Fibroblast of villous mesenchyme (primary cell): ENCODE measurements at regions not wholly inside any gene's neighbourhood (a gene's known extent, or its start where the extent isn't known, plus 50 kb on each side); places are given as distances from the start of the nearest gene placed in this dataset.

Experiments used
- DNase-seq: peaks from one replicate; pipeline ENCODE4 v3.0.0-alpha.2; 2010; ENCODE audit warnings: low read depth
- H3K4me3 ChIP-seq: 2 replicates; pipeline ENCODE4 v1.5.1; 2011; ENCODE audit warnings: low read depth, mild to moderate bottlenecking, low read length
- TF ChIP-seq, protein P1 (sequence below): IDR thresholded peaks from 2 replicates; pipeline ENCODE4 v1.5.1; 2012; ENCODE audit warnings: low read depth, mild to moderate bottlenecking, low read length; ENCODE audit not compliant: insufficient read depth

GRCh38 chr12:123065676-123066383, 85.1 kb downstream of the PITPNM2 start:
- TF ChIP-seq, protein P1, sequence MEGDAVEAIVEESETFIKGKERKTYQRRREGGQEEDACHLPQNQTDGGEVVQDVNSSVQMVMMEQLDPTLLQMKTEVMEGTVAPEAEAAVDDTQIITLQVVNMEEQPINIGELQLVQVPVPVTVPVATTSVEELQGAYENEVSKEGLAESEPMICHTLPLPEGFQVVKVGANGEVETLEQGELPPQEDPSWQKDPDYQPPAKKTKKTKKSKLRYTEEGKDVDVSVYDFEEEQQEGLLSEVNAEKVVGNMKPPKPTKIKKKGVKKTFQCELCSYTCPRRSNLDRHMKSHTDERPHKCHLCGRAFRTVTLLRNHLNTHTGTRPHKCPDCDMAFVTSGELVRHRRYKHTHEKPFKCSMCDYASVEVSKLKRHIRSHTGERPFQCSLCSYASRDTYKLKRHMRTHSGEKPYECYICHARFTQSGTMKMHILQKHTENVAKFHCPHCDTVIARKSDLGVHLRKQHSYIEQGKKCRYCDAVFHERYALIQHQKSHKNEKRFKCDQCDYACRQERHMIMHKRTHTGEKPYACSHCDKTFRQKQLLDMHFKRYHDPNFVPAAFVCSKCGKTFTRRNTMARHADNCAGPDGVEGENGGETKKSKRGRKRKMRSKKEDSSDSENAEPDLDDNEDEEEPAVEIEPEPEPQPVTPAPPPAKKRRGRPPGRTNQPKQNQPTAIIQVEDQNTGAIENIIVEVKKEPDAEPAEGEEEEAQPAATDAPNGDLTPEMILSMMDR = no peak
- DNase-seq = no peak
- H3K4me3 ChIP-seq = no peak overlapping the region

DNA sequence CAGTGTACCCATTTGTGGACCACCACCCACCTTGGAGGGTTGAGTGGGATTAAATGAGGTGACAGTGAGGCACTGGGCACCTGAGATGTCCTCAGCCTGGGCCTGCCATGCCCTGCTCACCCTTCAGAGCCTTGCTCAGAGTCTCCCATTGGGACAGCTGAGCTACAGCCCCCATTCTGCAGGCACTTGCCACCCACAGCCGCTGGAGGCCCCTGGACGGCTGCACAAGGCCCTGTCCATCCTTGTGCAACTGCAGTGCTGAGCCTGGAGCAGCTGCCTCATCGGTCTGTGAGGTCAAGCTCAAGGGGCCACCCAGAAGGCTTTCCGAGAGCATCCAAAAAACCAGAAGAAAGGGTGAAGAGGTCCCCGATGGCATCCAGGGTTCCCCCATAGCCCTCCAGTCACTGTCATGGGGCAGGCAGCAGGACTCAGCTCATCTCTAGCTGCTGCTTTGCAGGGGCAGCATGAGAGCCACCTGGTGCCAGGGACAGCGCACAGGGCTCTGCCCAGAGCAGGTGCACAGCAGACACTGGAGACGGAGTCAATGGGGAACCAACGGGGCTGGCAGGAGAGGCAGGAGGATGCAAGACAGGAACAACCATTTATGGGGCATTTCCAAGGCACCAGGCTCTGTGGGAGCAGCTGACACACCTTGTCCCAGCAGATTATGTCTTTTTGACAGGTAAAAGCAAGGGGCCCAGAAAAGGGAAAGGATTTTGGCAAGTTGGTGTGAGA, 84.6 kb downstream of the ARL6IP4 start:
- DNase-seq = peak; percentile 33
- H3K4me3 ChIP-seq = no peak overlapping the region
- TF ChIP-seq, protein P1 = peak; percentile 22

DNA sequence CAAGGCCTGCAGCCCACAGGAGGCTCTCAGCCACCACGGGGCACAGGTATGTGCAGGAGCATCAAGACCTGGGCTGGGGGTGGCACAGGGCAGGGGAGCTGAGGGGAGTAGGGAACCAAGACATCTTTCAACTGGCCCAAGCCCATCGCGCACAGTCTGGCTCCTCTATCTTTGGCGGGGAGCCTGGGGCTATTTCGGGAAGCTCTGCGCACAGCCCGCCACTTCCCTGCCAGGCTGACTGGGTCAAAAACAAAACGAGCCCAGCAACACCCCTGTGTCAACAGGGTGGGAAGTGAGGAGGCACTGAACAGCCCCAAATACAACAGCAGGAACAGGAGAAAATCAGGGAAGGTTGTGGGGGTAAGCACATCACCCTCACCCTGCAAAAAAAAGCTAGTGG, 83.9 kb downstream of the ARL6IP4 start:
- H3K4me3 ChIP-seq = no peak overlapping the region
- TF ChIP-seq, protein P1 = no peak
- no peak for DNase-seq

GRCh38 chr12:123063535-123063934, 83.1 kb downstream of the ARL6IP4 start:
- DNase-seq = peak; percentile 38
- TF ChIP-seq, protein P1 = peak; percentile 54
- no peak overlapping the region for H3K4me3 ChIP-seq

DNA sequence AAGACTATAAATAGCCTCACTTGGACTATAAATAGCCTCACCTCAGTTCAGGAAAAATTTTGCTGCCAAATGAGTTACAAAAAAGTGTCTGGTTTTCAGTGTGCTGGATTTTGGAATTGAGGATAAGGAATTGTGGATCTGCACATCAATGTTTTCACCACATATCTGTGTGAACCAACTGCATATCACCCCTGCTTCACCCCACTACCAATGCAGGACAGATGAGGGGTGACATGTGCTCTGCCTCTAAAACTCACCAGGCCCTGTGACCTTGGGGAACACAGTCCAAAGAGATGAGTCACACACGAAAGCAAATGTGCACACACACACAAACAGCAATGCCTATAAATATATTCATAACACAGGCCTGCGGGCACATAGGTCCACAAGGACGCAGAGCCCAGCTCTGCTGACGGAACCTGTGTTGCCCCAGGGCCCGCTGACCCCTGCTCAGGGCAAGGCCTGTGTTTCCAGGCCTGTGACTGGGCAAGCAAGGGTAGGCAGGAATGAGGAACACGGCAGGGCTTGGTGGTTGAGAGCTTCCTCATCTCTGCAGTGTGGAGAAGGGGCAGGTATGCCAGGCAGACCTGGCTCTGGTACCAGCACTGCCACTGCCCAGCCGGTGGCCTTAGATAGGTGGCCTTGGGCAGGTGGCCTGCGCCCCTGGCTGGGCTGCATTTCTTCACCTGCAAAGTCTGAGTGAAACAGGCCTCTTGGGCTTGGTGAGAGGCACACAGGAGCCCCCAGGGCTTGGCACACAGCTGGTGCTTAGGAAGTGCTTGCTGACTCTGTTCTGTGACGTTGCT, 82.4 kb downstream of the ARL6IP4 start:
- no peak overlapping the region for H3K4me3 ChIP-seq
- DNase-seq = peak; percentile 88
- TF ChIP-seq, protein P1 = no peak

DNA sequence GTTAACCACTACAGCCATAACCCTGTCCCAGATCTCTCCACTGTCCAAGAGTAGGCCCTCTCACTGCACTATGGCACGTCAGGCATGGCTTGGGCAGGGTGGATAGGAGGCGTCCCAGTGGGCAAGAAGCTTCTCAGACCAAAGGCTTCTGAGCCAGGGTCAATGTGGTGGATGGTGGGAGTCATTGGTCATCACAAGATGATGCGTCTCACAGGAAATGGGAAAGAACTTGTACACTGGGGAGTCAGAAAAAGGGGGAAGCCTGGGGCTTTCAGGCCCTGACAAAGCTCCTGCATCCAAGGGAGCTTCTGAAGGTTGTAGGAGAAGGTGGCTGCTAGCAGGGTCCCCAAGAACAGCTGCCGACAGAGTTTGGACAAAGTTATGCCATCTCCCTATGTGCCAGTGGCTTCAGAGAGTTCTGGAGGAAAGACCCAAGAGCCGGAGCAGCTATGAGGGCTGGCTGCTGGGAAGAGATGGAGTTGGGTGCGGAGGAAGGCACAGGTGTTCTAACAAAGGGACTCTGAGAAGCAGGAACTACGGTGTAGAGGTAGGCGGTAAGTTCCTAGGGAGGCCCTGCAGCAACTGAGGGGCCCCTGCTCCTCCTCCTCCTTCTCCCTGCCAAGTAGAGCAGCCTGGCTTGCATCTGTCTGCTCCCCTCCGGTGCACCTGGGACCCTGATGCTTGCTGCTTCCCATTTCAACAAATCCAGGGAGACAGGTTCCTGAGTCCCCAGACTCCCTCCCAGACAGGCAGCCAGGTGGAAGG, 81.1 kb downstream of the ARL6IP4 start:
- DNase-seq = no peak

More for the DNA sequence above, 81.1 kb downstream of the ARL6IP4 start:
- no peak overlapping the region for H3K4me3 ChIP-seq
- TF ChIP-seq, protein P1 = no peak
